ENCODE measurements at regions not wholly inside any gene's neighbourhood (a gene's known extent, or its start where the extent isn't known, plus 50 kb on each side); places are given as distances from the start of the nearest gene placed in this dataset.

- ChIA-PET POLR2A (no interaction called here), CTCF (ENCODE audit: low intra/inter-chr PET ratio, low total read pairs) (no interaction called here)
- TF ChIP-seq CHD2 (IDR thresholded peaks at IDR 0.05; ENCODE audit: low read depth, low read length) (no peak), PAWR (CRISPR knock-in tag; IDR thresholded peaks at IDR 0.05; ENCODE audit: borderline replicate concordance) (no peak), CREB1 (IDR thresholded peaks at IDR 0.05) (no peak), CREB1 (CRISPR knock-in tag; IDR thresholded peaks at IDR 0.05) (no peak), ZNF678 (CRISPR knock-in tag; IDR thresholded peaks at IDR 0.05) (no peak), KAT7 (CRISPR knock-in tag; IDR thresholded peaks at IDR 0.05; ENCODE audit: borderline replicate concordance) (no peak), ZNF530 (CRISPR knock-in tag; IDR thresholded peaks at IDR 0.05; ENCODE audit: low read depth) (no peak), TBP (CRISPR knock-in tag; IDR thresholded peaks at IDR 0.05) (no peak), HOXA3 (CRISPR knock-in tag; IDR thresholded peaks at IDR 0.05) (no peak), ZNF296 (CRISPR knock-in tag; conservative IDR thresholded peaks at IDR 0.05) (no peak), LRRFIP1 (CRISPR knock-in tag; conservative IDR thresholded peaks at IDR 0.05) (no peak), ZSCAN29 (CRISPR knock-in tag; conservative IDR thresholded peaks at IDR 0.05) (no peak), ZNF547 (CRISPR knock-in tag; IDR thresholded peaks at IDR 0.05) (no peak), ZNF841 (CRISPR knock-in tag; IDR thresholded peaks at IDR 0.05; ENCODE audit: borderline replicate concordance) (no peak)
- Histone ChIP-seq H3K79me2 (ENCODE audit: insufficient read depth, low read length) (no peaks in the 10 kb centered on the region), H3K4me3 (replicated peaks in 1 of 3; ENCODE audit: insufficient read depth in 1 of 3, low read depth in 2 of 3, low read length in 3 of 3) (no peak overlapping the region), H3K4me2 (ENCODE audit: low read depth, low read length) (no peak overlapping the region), H3K9me3 (ENCODE audit: low read length) (no peaks in the 10 kb centered on the region), H3K9ac (ENCODE audit: insufficient read depth, low read depth, low read length) (no peak overlapping the region), H4K20me1 (ENCODE audit: insufficient read depth, low read length) (no peaks in the 10 kb centered on the region), H3K36me3 (replicated peaks in 1 of 2; ENCODE audit: control insufficient read depth in 1 of 2, insufficient read depth in 2 of 2, low read length in 2 of 2) (no peaks in the 10 kb centered on the region), H3K27me3 (ENCODE audit: control insufficient read depth in 1 of 2, insufficient read depth in 2 of 2, low read length in 2 of 2) (no peaks in the 10 kb centered on the region), H3K27ac (ENCODE audit: extremely low read length, insufficient read depth, low read length) (no peak overlapping the region), H3K4me1 (ENCODE audit: insufficient read depth, low read length) (no peaks in the 10 kb centered on the region), H2AFZ (ENCODE audit: low read length) (no peak overlapping the region)
- intact Hi-C loops (cut with micrococcal nuclease; ENCODE audit: unreplicated experiment) (no loop called here), in situ Hi-C loops (cut with HindIII; ENCODE audit: extremely low pct_ligation_motif_present, low pct_unique_long_range_greater_than_20kb) (no loop called here)
- ATAC-seq (no peak), FAIRE-seq (no peak), DNase-seq (ENCODE audit: low spot score) (no peak)
- WGBS (ENCODE audit: low lambda C conversion rate), result 32% methylated on average over 4 of the region's 34 CpGs
- no TSS peak for BruUV-seq (replicated peaks)
These were observed 67.9 kb upstream of the SLC28A3 start for GRCh38 chr9:84408416-84408815.

Measured in HepG2 (cell line).